ENCODE measurements at regions not wholly inside any gene's neighbourhood (a gene's known extent, or its start where the extent isn't known, plus 50 kb on each side); places are given as distances from the start of the nearest gene placed in this dataset.

DNA sequence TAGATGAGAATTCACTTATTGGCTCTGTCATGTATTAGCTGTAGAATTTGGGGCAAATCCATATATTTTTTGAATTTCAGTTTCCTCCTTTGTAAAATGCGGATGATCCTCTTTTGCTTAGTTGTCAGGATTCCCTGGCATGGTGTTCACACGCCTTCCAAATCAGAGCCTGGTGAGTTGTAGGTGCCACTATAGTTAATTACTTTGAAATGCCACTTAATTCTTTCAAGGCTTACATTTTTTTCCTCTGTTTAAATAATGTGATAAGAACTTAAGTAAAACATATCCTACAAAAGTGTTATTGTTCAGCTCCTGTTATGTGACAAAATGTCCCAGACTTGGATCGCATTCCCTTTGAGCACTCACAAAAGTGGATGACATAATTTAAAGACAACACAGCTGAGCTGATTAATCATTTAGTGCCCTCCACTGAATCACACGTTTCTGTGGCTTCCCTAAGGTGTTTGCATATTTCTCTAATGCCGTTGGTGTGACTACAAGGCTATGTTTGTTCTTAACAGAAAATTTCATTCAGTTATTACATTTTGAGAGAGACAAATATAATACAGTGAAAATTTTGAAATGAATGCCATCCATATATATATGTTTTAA, 471.2 kb upstream of the CHST9 start:
- TF ChIP-seq, protein P1, sequence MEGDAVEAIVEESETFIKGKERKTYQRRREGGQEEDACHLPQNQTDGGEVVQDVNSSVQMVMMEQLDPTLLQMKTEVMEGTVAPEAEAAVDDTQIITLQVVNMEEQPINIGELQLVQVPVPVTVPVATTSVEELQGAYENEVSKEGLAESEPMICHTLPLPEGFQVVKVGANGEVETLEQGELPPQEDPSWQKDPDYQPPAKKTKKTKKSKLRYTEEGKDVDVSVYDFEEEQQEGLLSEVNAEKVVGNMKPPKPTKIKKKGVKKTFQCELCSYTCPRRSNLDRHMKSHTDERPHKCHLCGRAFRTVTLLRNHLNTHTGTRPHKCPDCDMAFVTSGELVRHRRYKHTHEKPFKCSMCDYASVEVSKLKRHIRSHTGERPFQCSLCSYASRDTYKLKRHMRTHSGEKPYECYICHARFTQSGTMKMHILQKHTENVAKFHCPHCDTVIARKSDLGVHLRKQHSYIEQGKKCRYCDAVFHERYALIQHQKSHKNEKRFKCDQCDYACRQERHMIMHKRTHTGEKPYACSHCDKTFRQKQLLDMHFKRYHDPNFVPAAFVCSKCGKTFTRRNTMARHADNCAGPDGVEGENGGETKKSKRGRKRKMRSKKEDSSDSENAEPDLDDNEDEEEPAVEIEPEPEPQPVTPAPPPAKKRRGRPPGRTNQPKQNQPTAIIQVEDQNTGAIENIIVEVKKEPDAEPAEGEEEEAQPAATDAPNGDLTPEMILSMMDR (IDR thresholded peaks at IDR 0.05; ENCODE audit: insufficient read depth, missing control alignments), result no peak
- peak; percentile 60 for FAIRE-seq

DNA sequence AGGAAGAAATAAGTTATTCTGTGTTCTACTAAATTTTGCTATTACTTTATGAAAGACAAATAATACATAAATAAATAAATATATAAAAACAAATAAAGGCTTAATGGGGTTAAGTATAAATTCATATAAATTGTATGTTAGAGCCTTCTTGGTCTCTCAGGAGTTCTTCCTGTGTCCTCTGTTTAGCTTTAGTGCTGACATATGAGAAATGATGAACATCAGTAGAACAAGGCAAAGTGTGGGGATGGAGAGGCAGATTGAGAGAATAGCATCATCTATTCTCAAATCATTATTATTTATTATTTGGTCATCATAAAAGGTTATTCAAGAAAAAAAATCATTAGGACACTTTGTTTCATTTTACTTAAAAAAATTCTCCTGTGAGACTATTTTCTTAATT, 468.1 kb upstream of the CHST9 start:
- no peak for DNase-seq (ENCODE audit: insufficient read length, low spot score)
- TF ChIP-seq, protein P1 (IDR thresholded peaks at IDR 0.05; ENCODE audit: insufficient read depth, missing control alignments), result no peak
- peak; percentile 38 for FAIRE-seq

More for the DNA sequence above, 471.2 kb upstream of the CHST9 start:
- no peak for DNase-seq (ENCODE audit: insufficient read length, low spot score)

DNA sequence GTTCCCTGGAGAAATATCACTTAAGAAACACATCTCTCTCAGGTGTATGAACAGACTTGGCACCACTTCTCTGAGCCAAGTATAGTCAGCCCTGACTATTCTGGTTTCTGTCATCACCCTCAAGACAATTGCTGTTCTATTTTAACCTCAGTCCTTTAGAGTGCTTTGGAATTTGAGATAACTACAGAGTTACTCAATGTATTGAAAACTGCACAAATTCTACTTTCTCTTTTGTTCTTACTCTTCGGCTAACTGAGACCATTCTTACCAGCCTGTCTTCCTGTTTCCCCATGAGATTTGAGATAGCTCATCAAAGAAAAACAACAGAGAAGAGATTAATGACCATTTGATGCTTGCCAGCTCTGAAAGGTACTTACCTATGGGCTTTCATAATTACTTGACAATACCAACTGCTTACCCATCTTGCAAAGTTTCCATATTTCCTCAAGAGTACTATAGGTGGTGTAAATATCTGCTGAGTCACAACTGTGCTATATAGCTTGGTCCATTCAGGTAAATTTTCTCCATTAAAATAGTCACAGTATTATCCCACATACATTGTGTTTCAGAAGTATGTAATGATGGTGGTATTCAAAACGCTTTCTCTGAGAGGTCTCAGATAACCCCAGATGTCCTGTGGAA, 467.5 kb upstream of the CHST9 start:
- peak; percentile 38 for FAIRE-seq
- TF ChIP-seq, protein P1 (IDR thresholded peaks at IDR 0.05; ENCODE audit: insufficient read depth, missing control alignments), result no peak

DNA sequence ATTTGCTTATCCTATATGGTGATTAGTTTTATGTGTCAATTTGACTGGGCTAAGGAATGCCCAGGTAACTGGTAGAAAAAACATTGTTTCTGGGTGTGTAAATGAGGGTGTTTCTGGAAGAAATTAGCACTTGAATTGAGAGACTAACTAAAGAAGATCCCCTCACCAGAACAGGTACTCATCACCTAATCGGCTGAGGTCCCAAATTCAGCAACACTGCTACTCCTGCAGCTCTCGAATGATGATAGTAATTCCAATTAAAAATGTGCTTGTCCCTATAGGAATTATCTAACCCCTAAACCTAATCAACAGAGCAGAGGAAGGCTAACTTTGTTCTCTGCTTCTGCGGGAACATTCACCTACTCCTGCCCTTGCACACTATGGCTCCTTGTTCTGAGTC, 464.5 kb upstream of the CHST9 start:
- no peak for DNase-seq (ENCODE audit: insufficient read length, low spot score)
- TF ChIP-seq, protein P1 (IDR thresholded peaks at IDR 0.05; ENCODE audit: insufficient read depth, missing control alignments), result no peak
- FAIRE-seq, result no peak

More for the DNA sequence above, 467.5 kb upstream of the CHST9 start:
- no peak for DNase-seq (ENCODE audit: insufficient read length, low spot score)

DNA sequence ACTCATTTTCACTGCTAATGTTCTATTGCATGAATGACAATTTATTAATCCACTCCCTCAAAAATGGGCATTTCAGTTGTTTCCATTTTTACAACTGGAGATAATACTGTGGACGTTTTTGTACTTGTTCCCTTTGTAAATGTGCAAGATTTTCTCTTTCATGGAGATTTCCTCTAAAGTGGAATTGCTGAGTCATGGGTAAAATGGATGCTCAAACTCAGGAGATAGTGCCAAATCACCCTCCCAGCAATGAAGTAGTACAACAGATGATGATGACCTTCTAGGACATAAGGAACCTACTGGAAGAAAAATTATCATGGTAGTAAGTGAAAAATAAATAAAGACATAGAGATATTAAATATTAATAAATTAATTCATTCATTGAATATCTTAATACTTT, 460.8 kb upstream of the CHST9 start:
- no peak for DNase-seq (ENCODE audit: insufficient read length, low spot score)
- TF ChIP-seq, protein P1 (IDR thresholded peaks at IDR 0.05; ENCODE audit: insufficient read depth, missing control alignments), result no peak
- no peak for FAIRE-seq

DNA sequence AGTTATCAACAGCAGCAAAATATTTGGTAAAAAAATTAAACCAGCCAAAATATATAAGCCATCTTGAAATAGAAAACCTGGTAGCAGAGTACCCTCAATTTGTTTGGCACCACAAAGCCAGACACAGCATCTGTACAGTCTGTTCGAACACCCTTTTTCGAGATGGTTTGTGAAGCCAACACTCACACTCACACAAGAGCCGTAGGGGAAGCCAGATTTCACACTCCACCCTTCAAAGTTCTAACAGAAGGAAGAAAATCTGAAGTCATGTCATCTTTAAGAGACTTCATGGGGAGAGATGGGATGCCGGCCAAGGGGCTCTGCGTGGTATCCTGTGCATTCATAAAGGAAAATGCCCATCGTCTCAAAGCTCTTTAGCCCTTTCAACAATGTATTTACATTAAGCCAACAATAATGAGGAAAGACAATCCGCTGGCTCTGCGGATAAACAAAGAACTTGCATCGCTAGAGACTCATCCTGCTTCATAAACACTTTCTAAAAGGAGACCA, 451.5 kb upstream of the CHST9 start:
- TF ChIP-seq, protein P1 (IDR thresholded peaks at IDR 0.05; ENCODE audit: insufficient read depth, missing control alignments), result no peak
- FAIRE-seq (no peak), DNase-seq (ENCODE audit: insufficient read length, low spot score) (no peak)

DNA sequence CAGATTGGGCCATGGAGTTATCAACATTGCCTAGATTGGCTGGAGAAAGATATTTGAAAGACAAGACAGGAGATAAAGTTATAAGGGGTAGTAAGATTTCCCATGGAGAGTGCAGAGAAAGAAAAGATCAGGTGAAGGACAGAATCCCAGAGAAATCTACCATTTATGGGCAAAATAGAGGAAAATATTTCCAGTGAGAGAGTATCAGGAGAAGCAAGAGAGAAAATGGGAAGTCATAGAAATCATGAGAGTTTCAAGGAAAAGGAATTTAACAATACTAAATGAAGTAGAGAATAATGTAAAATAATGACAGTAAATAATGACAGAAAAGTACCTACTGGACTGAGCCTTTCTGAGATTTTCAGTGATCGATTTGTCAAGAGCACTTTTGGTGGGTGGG, 447.6 kb upstream of the CHST9 start:
- FAIRE-seq (no peak), DNase-seq (ENCODE audit: insufficient read length, low spot score) (no peak)
- TF ChIP-seq, protein P1 (IDR thresholded peaks at IDR 0.05; ENCODE audit: insufficient read depth, missing control alignments), result no peak
